ENCODE measurements at regions not wholly inside any gene's neighbourhood (a gene's known extent, or its start where the extent isn't known, plus 50 kb on each side); places are given as distances from the start of the nearest gene placed in this dataset.

- peak; percentile 25 for DNase-seq (ENCODE audit: low read depth)
Observed at GRCh38 chr12:111224186-111225066, 144.5 kb downstream of the PHETA1 start.

DNA sequence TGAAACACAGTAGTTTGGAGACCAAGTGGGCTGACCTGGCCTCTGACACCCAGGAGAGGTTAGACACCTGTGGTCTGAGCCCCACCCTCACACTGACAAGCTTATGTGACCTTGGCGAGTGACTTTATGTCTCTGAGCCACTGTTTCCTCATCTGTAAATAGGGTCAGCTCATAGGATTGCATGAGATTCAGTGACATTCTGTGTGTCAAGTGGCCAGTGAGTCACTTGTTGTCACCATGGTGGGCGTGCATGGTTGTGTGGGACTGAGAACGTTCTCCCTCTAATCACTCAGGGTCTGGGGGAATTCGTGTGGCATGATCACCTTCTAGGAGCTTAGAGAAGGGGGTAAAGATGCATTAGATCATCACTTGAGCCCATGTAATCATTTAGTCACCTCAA lies 146.4 kb downstream of the PHETA1 start:
- DNase-seq (ENCODE audit: low read depth): no peak

DNA sequence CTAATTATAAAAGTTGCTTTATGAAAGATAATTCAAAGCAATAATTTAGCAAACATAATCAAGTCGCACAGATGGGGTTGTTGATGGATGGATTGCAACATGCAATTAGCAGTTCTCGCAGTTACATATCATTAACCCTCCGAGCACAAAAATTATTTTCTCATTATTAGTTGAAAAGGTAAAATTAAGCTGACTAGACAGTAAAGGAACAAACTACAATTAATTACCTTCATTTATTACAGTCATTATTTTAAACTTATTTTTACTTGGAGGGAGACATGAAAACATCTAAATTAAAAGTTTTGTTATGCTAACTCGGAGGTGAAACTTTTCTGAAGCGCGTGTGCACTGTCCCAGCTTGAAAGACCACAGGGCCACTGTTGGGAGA lies 146.9 kb downstream of the PHETA1 start:
- no peak for DNase-seq (ENCODE audit: low read depth)

DNA sequence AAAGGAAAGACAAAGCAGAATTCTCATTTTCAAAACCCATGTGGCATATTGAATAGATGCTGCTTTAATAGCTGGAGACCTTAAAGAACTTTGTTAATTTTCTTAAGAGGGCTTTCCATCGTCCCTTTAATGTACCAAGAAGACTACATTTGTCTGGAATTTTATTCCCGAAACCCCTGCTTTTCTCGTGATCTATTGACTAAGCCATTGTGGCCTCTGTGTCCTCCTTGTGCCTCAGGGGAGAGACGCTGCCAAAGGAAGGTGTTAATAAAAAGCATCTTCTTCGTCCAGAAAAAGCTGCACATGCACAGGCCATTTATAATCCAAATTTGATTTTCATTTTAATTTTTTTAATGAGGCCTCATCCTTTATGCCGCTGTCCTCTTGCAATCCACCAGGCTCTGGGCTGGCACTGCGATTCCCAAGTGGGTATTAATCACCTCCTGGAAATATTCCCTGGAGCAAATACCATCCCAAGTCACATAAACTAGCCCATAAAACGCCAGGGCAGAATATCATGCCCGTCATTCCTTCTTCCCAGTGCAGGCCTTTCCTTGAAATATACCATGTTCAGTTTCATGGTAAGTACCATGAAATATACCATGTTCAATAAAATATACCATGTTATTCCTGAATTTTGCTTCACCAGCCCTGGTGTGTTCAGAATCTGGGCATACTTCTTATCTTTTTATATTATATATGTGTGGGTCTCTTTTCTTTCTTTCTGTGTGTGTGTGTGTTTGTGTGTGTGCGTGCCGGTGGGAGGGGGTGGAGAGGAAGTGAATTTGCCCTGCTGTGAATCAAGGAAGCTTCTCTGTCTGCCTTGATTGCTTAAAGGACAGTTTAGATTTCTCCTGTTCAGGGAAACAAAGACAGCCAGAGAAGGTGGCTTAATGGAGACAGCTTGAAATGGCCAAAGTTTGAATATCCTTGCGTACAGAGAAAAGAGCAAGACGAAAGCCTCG lies 147.6 kb downstream of the PHETA1 start:
- no peak for DNase-seq (ENCODE audit: low read depth)

- DNase-seq (ENCODE audit: low read depth): no peak
Observed at GRCh38 chr12:111220363-111220762, 148.5 kb downstream of the PHETA1 start.

DNA sequence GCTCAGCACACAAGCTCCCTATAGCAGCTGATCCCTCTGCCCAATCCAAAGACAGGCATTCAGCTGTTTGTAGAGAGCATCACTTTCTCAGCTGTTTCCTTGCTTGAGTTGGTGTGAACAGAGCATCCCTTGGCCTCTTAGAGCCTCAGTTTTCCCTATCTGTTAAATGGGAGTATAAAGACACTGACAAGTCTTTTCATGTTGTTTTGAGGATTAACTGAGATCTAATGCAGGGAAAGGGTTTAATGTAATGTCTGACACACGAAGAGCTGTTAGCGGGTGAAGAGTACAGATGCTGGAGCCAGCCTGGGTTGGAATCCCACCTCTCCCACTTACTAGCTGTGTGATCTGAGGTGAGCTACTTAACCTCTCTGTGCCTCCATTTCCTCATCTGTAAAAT lies 149.5 kb downstream of the PHETA1 start:
- peak; percentile 2 for DNase-seq (ENCODE audit: low read depth)

GRCh38 chr12:111218499-111218898 lies 150.4 kb downstream of the PHETA1 start:
- no peak for DNase-seq (ENCODE audit: low read depth)

DNA sequence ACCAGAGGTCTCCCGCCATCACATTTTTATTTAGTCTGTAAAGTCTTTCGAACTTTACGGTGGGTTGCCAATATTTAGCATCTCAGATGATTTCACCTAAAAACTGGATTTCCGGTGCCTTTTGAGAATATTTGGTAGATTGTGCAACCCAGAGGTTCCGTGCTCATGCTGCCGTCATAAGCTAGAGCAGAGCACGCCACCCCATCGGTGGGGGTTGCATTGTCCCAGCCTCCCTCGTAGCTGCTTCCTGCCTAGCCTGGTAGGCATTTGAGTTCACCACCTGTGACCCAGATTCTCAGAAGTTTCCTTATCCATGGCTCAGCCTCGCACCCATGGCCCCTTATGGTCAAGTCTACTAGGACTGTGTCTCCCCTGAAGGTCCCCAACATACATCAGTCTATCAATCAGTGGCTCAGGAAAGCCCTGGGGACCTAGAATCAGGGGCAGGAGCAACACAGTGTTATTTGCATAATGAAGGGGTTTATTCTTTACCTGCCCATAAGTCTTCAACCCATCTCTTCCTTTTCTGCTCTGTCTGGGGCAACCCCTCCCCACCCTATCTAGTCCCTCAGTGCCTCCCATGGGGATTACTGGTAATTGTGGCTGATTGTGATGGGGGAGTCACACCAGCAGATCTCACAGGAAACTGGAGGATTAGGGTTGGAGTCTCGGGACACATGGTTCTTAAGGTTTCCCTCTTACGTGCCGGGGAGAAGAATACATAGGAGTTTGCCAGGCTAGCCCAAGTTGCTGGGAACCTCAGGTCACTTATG lies 152.3 kb downstream of the PHETA1 start:
- DNase-seq (ENCODE audit: low read depth): no peak

GRCh38 chr12:111215881-111216280 lies 153.0 kb downstream of the PHETA1 start:
- DNase-seq (ENCODE audit: low read depth): no peak

GRCh38 chr12:111214401-111214800 lies 154.5 kb downstream of the PHETA1 start:
- no peak for DNase-seq (ENCODE audit: low read depth)

DNA sequence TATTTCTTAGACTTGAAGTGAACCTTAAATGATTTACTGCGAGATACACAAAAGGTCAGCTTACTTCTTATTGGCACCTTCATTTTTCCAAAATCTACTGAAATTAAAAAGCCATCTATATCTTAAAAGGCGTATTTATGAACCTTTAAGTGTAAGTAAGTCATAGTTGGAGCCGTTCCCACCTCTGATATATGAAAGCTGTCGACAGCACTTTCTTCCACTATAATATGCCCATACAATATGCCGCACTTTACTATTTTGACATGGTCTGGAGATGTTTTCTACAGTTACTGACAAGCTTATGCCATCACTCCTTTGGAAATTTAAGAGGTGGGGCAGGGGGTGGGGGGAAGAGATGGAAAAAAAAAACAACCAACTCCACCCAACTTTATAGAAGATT lies 155.3 kb downstream of the PHETA1 start:
- no peak for DNase-seq (ENCODE audit: low read depth)

- no peak for DNase-seq (ENCODE audit: low read depth)
Observed at GRCh38 chr12:111212814-111213456, 156.0 kb downstream of the PHETA1 start.

GRCh38 chr12:111211910-111212757 lies 156.8 kb downstream of the PHETA1 start:
- no peak for DNase-seq (ENCODE audit: low read depth)

DNA sequence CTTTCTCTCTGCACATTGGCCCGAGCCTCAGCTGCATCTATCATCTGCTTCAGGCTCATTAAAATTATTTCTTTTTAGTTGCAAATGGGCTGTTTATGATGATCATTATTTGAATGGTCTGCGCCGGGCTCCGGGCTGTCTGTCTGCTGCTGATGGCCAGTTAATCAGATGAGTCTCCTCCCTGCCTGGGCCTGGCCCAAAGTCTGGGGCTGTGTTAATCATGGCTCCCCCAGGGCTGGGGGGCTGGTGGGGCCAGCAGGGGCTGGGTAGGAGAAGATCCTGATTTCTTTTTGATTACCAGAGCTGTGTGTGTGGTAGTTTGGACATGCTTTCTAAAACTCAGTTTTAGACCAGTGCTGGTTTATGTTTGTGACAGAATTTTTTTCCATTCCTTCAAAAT lies 159.1 kb downstream of the PHETA1 start:
- DNase-seq (ENCODE audit: low read depth): no peak

DNA sequence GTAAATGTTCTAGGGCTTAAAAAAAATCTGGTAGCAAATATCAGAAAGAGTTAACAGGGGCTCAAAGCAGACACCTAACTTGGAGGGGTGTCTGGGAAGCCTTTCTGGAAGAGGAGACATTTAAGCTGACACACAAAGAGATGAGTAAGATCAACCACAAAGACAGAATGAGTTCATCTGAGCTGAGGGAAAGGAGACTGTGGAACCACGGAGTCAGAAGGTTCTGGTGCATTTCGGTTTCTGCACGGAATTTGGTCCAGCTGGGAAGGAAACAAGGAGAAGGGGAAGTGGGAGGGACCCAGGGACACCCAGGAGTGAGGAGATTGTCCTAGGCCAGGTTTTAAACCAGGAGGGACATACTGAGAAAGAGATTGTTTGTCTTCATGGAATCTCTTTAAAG lies 161.1 kb downstream of the PHETA1 start:
- no peak for DNase-seq (ENCODE audit: low read depth)

DNA sequence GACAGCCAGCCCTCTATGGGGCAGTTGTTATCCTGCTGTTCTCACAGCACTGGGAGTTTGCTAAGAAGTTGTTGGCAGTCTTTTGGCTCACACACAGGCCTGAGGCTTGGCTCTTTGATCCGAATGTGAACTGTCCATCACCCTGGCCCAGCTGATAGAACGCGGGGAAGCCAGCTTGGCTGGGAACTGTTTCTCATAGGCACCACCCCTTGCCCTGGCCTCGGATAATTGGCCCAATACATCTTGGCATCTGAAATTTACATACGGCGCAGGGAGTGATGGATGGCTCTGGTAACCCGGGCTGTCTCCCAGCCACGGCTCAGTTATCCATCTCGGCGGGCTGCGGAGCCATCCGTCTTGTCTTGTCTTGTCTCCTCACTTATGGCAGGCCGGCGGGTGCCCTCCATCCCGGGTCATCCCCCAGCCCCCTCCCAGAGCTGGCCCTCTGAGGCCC lies 164.1 kb downstream of the PHETA1 start:
- no peak for DNase-seq (ENCODE audit: low read depth)

DNA sequence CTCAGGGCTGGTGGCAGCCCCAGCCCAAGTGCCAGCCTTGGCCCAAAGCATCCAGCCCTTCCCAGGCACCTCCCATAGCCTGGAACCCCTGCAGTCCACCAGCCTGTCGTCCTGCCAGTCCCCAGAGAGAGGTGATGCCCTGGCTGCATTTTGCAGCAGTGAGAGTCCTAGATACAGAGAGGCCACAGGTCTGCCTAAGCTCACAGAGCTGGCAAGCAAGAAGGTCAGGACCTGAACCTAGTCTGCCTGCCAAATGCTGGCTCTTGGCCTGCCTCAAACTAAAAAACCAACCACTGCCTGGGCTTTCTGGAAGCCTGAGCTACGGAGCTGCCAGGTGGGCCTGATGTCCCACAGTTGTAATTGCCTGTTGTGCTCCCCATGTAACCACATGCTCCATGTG lies 164.9 kb downstream of the PHETA1 start:
- DNase-seq (ENCODE audit: low read depth): no peak

DNA sequence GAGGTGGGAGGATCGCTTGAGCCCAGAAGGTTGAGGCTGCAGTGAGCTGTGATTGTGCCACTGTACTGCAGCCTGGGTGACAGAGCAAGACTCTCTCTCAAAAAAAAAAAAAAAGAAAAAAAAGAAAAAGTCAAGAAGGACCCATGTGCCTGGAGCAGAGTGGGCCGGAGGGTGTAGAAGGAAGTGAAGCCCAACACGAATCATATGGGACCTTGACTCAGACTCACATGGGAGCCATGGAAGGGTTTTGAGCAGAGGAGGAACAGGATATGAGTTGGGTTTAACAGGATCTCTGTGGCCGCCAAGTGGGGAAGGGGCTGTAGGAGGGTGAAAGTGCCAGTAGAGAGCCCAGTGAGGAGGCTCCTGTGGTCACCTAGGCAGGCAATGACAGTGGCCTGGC lies 165.4 kb downstream of the PHETA1 start:
- no peak for DNase-seq (ENCODE audit: low read depth)

DNA sequence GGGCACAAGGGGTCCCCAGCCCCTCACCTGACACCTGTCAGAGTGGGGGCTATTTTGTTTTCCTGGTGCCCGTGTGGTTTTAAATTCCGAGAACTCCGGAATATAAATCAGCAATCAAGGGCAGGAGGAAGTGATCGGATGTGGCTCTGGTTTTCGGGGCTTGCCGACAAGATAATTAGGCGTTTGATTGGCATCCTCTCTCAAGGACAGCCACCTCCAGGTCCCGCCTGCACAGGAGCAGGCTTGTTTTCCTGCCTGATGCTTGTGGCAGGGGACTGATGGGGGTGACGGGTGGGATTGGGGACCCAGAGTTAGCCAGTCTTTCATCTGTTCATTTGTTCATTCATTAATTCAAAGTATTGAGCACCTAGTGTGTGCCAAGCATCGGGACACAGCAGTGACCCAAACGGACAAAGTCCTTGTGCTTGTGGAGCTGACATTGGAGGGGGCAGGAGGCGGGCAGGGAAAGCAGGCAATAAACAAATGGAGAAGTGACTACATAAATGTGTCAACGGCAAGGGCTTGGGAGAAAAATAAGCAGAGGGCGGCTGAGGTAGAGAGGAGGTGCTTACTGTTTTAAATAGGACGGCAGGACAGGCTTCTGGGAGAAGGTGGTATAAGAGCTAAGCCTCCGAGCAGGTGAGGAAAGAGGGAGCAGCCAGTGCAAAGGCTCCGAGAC lies 166.5 kb downstream of the PHETA1 start:
- DNase-seq (ENCODE audit: low read depth): no peak

All from LHCN-M2 (cell line).